Calu3 (cell line): ENCODE measurements at regions not wholly inside any gene's neighbourhood (a gene's known extent, or its start where the extent isn't known, plus 50 kb on each side); places are given as distances from the start of the nearest gene placed in this dataset.

ENCODE experiments used
- BruUV-seq: library from RNA; stranded (reverse); fragments of 400-500 nt; replicated peaks from 2 replicates; lab custom pipeline; 2021; lab: Mats Ljungman, UMichigan
- CTCF ChIA-PET: fragments of 300-600 bp; sonication (Branson Sonifier 250); formaldehyde crosslinking; loops from one replicate; lab custom pipeline; 2022; ENCODE audit warnings: antibody characterized with exemption; lab: Charles Lee
- DNase-seq: peaks from one replicate; pipeline ENCODE4 v3.0.0; 2022
- H3K27ac Mint-ChIP-seq: one replicate; pipeline ENCODE4 v1.8.0; 2022; ENCODE audit warnings: mixed read lengths; ENCODE audit not compliant: unreplicated experiment
- H3K27me3 Mint-ChIP-seq: one replicate; pipeline ENCODE4 v1.8.0; 2022; ENCODE audit warnings: mixed read lengths; ENCODE audit not compliant: unreplicated experiment
- H3K36me3 Mint-ChIP-seq: one replicate; pipeline ENCODE4 v1.8.0; 2022; ENCODE audit warnings: mild to moderate bottlenecking, moderate library complexity, mixed read lengths; ENCODE audit not compliant: insufficient read depth, unreplicated experiment
- H3K4me1 Mint-ChIP-seq: one replicate; pipeline ENCODE4 v1.8.0; 2022; ENCODE audit warnings: mild to moderate bottlenecking, low read depth, mixed read lengths; ENCODE audit not compliant: unreplicated experiment
- H3K4me3 Mint-ChIP-seq: one replicate; pipeline ENCODE4 v1.8.0; 2022; ENCODE audit warnings: mild to moderate bottlenecking, low read depth, moderate library complexity, mixed read lengths; ENCODE audit not compliant: unreplicated experiment
- H3K9me3 Mint-ChIP-seq: one replicate; pipeline ENCODE4 v1.8.0; 2022; ENCODE audit warnings: low read depth, mixed read lengths; ENCODE audit not compliant: unreplicated experiment
- CTCF ChIP-seq: fragments of 200-600 bp; IDR thresholded peaks from one replicate; pipeline ENCODE4 v1.8.0; 2022; ENCODE audit warnings: antibody characterized with exemption; ENCODE audit not compliant: unreplicated experiment
- intact Hi-C: fragments of 100-400 bp; cut with micrococcal nuclease; formaldehyde crosslinking; loops from one replicate; pipeline ENCODE4 v1.10.0; 2022; ENCODE audit not compliant: unreplicated experiment

GRCh38 chr5:2514484-2514883 lies 237.0 kb downstream of the IRX2 start:
- BruUV-seq, result no TSS peak
- Mint-ChIP-seq H3K27me3 (no peaks in the 10 kb centered on the region), H3K9me3 (peaks cover 25% of the 10 kb centered on the region), H3K4me3 (no peak overlapping the region), H3K4me1 (no peaks in the 10 kb centered on the region), H3K36me3 (no peaks in the 10 kb centered on the region), H3K27ac (no peak overlapping the region)
- TF ChIP-seq CTCF, result no peak
- no peak for DNase-seq
- CTCF ChIA-PET, result no interaction called here
- intact Hi-C loops, result no loop called here

- H3K36me3 Mint-ChIP-seq, result no peaks in the 10 kb centered on the region
- no peak for DNase-seq
- TF ChIP-seq CTCF, result no peak
- CTCF ChIA-PET, result no interaction called here
- H3K27ac Mint-ChIP-seq, result no peak overlapping the region
- no peaks in the 10 kb centered on the region for H3K4me1 Mint-ChIP-seq
- no TSS peak for BruUV-seq
- no peaks in the 10 kb centered on the region for H3K27me3 Mint-ChIP-seq
- intact Hi-C loops, result no loop called here
- no peak overlapping the region for H3K4me3 Mint-ChIP-seq
- H3K9me3 Mint-ChIP-seq, result peaks cover 19% of the 10 kb centered on the region
These were observed 239.8 kb downstream of the IRX2 start for GRCh38 chr5:2511706-2512105.

GRCh38 chr5:2511126-2511525 lies 240.4 kb downstream of the IRX2 start:
- no peak overlapping the region for H3K27ac Mint-ChIP-seq
- CTCF ChIA-PET, result no interaction called here
- H3K9me3 Mint-ChIP-seq, result peaks cover 15% of the 10 kb centered on the region
- no TSS peak for BruUV-seq
- no peak for TF ChIP-seq CTCF
- no peak for DNase-seq
- intact Hi-C loops, result no loop called here
- no peaks in the 10 kb centered on the region for H3K36me3 Mint-ChIP-seq
- no peak overlapping the region for H3K4me3 Mint-ChIP-seq
- no peaks in the 10 kb centered on the region for H3K27me3 Mint-ChIP-seq
- H3K4me1 Mint-ChIP-seq, result no peaks in the 10 kb centered on the region

GRCh38 chr5:2509527-2509926 lies 241.9 kb downstream of the IRX2 start:
- intact Hi-C loops, result no loop called here
- no peak overlapping the region for H3K4me3 Mint-ChIP-seq
- CTCF ChIA-PET, result no interaction called here
- H3K27me3 Mint-ChIP-seq, result no peaks in the 10 kb centered on the region
- no peak for TF ChIP-seq CTCF
- H3K27ac Mint-ChIP-seq, result no peak overlapping the region
- no TSS peak for BruUV-seq
- no peak for DNase-seq
- H3K9me3 Mint-ChIP-seq, result peaks cover 11% of the 10 kb centered on the region
- H3K36me3 Mint-ChIP-seq, result no peaks in the 10 kb centered on the region
- H3K4me1 Mint-ChIP-seq, result no peaks in the 10 kb centered on the region
